Upper lobe of left lung (tissue), 6 donors: ENCODE measurements at regions not wholly inside any gene's neighbourhood (a gene's known extent, or its start where the extent isn't known, plus 50 kb on each side); places are given as distances from the start of the nearest gene placed in this dataset.

Source experiments
- ATAC-seq, 2 donors: fragments of 200-7000 bp; cut with Tn5 transposase; one replicate each; pipeline ENCODE4 v1.9.1; 2022; ENCODE audit warnings: mild to moderate bottlenecking in 2 of 2, moderate library complexity in 2 of 2; ENCODE audit not compliant: low FRiP score in 2 of 2
- DNase-seq, 2 donors: peaks; one replicate each; pipeline ENCODE4 v3.0.0-alpha.2; 2019 to 2020
- H3K27ac ChIP-seq, 4 donors: fragments of 200-600 bp; sonication (generic); one replicate each; pipeline ENCODE4 v1.5.1; 2016 to 2019
- H3K27me3 ChIP-seq, 4 donors: fragments of 200-600 bp; sonication (generic); one replicate each; pipeline ENCODE4 v1.5.1; 2017 to 2019
- H3K36me3 ChIP-seq, 4 donors: fragments of 200-600 bp; sonication (generic); one replicate each; pipeline ENCODE4 v1.5.1; 2016 to 2019
- H3K4me1 ChIP-seq, 4 donors: fragments of 200-600 bp; sonication (generic); one replicate each; pipeline ENCODE4 v1.5.1; 2018 to 2019
- H3K4me3 ChIP-seq, 4 donors: fragments of 200-600 bp; sonication (generic); one replicate each; pipeline ENCODE4 v1.5.1; 2017 to 2019; ENCODE audit warnings: mild to moderate bottlenecking in 2 of 4, moderate library complexity in 1 of 4
- H3K9me3 ChIP-seq, 4 donors: fragments of 200-600 bp; sonication (generic); one replicate each; pipeline ENCODE4 v1.5.1; 2018 to 2019
- EP300 ChIP-seq, 4 donors: sonication (generic); formaldehyde crosslinking; IDR thresholded peaks; one replicate each; pipeline ENCODE4 v1.5.1; 2017; ENCODE audit warnings: antibody characterized with exemption in 4 of 4, control low read depth in 2 of 4
- POLR2A ChIP-seq, 4 donors: fragments of 450-650 bp; IDR thresholded peaks; one replicate each; pipeline ENCODE4 v1.5.1; 2016 to 2017; ENCODE audit warnings: antibody characterized with exemption in 4 of 4, mild to moderate bottlenecking in 2 of 4
- POLR2AphosphoS5 ChIP-seq, 2 donors: sonication (generic); formaldehyde crosslinking; IDR thresholded peaks; one replicate each; pipeline ENCODE4 v1.5.1; 2017; ENCODE audit warnings: antibody characterized with exemption in 2 of 2
- WGBS, 2 donors: methylation state at CpG; one replicate each; pipeline ENCODE4 v1.1.5; 2017 to 2018; 5-methylcytosine and 5-hydroxymethylcytosine counted together
- TF ChIP-seq, protein P1 (sequence below), 6 experiments: fragments of 450-650 bp in 4 of 6; fragments of 200-600 bp in 2 of 6; sonication (generic) in 2 of 6; IDR thresholded peaks; one replicate each; pipeline ENCODE4 v1.5.1; 2016 to 2019; ENCODE audit warnings: antibody characterized with exemption in 6 of 6
- donor health status: DM: no; HTN: no; CAD: no; lungs with moderate emphysema.
- donor health status: DM: no; HTN: yes; CAD: no; lungs with severe emphysema.

DNA sequence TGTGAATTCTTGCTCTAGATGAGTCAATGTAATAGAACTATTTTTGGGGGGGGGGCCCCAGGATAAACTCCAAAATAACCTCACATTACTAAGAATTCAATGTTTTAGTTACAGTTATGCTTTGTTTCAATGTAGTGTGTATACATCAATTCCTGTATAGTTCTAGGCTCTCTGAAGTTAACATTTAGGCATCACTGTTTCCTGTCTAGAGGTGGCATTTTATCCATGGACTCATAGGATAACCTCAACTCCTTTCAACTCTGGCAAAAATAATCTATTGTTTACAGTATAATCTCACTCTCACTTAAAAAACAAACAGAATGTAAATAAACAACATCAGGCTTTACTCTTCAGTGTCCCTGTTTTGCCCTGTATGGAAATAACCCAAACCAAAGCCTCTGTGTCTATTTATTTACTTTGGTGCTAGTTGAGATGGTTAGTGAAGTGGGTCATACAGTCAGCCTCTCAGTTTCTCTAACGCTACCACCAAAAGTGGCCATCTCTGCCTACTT lies 79.3 kb upstream of the MMADHC start:
- Histone ChIP-seq H3K27ac (no peak overlapping the region), H3K36me3 (no peaks in the 10 kb centered on the region), H3K4me1 (peaks cover 0 to 3% (median 0%) of the 10 kb centered on the region in 4 donors), H3K27me3 (no peaks in the 10 kb centered on the region), H3K9me3 (no peaks in the 10 kb centered on the region), H3K4me3 (no peak overlapping the region)
- TF ChIP-seq POLR2AphosphoS5 (IDR thresholded peaks at IDR 0.05) (no peak), EP300 (IDR thresholded peaks at IDR 0.05) (no peak), POLR2A (IDR thresholded peaks at IDR 0.05) (no peak)
- TF ChIP-seq, protein P1, sequence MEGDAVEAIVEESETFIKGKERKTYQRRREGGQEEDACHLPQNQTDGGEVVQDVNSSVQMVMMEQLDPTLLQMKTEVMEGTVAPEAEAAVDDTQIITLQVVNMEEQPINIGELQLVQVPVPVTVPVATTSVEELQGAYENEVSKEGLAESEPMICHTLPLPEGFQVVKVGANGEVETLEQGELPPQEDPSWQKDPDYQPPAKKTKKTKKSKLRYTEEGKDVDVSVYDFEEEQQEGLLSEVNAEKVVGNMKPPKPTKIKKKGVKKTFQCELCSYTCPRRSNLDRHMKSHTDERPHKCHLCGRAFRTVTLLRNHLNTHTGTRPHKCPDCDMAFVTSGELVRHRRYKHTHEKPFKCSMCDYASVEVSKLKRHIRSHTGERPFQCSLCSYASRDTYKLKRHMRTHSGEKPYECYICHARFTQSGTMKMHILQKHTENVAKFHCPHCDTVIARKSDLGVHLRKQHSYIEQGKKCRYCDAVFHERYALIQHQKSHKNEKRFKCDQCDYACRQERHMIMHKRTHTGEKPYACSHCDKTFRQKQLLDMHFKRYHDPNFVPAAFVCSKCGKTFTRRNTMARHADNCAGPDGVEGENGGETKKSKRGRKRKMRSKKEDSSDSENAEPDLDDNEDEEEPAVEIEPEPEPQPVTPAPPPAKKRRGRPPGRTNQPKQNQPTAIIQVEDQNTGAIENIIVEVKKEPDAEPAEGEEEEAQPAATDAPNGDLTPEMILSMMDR (IDR thresholded peaks at IDR 0.05): no peak
- 89 to 94% methylated on average over 1 of the region's 1 CpG for WGBS, 2 donors
- ATAC-seq (no peak), DNase-seq (no peak)

DNA sequence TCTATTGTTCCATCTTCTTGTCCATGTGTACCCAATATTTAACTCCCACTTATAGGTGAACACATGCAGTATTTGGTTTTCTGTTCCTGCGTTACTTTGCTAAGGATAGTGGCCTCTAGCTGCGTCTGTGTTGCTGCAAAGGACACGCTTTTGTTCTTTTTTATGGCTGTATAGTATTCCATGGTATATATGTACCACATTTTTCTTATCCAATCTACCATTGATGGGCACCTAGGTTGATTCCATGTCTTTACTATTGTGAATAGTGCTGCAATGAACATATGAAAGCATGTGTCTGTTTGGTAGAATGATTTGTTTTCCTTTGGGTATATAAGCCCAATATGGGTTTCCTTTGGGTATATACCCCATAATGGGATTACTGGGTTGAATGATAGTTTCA lies 77.3 kb upstream of the MMADHC start:
- no peaks in the 10 kb centered on the region for H3K36me3 ChIP-seq
- WGBS, 2 donors: 94 to 97% methylated on average over 3 of the region's 3 CpGs
- peaks cover 0 to 3% (median 0%) of the 10 kb centered on the region in 4 donors for H3K4me1 ChIP-seq
- H3K9me3 ChIP-seq: no peaks in the 10 kb centered on the region
- TF ChIP-seq POLR2A (IDR thresholded peaks at IDR 0.05) (no peak), POLR2AphosphoS5 (IDR thresholded peaks at IDR 0.05) (no peak)
- H3K4me3 ChIP-seq: no peak overlapping the region
- no peak for DNase-seq
- ATAC-seq: no peak
- no peaks in the 10 kb centered on the region for H3K27me3 ChIP-seq
- H3K27ac ChIP-seq: no peak overlapping the region

GRCh38 chr2:149662556-149662955 lies 75.0 kb upstream of the MMADHC start:
- Histone ChIP-seq H3K9me3 (no peaks in the 10 kb centered on the region), H3K36me3 (no peaks in the 10 kb centered on the region), H3K4me3 (no peak overlapping the region), H3K4me1 (peaks cover 0 to 3% (median 0%) of the 10 kb centered on the region in 4 donors), H3K27ac (no peak overlapping the region), H3K27me3 (no peaks in the 10 kb centered on the region)
- DNase-seq (no peak), ATAC-seq (no peak)
- TF ChIP-seq, protein P1 (IDR thresholded peaks at IDR 0.05): no peak
- TF ChIP-seq POLR2AphosphoS5 (IDR thresholded peaks at IDR 0.05) (no peak), POLR2A (IDR thresholded peaks at IDR 0.05) (no peak)

GRCh38 chr2:149661844-149662243 lies 74.3 kb upstream of the MMADHC start:
- Histone ChIP-seq H3K4me3 (no peak overlapping the region), H3K27ac (no peak overlapping the region), H3K36me3 (no peaks in the 10 kb centered on the region), H3K27me3 (no peaks in the 10 kb centered on the region), H3K9me3 (no peaks in the 10 kb centered on the region), H3K4me1 (peaks cover 0 to 3% (median 0%) of the 10 kb centered on the region in 4 donors)
- ATAC-seq (no peak), DNase-seq (peak in 1 of 2 donors; percentile 30)
- WGBS, 2 donors: 28 to 39% methylated on average over 1 of the region's 1 CpG
- TF ChIP-seq POLR2A (IDR thresholded peaks at IDR 0.05) (no peak), POLR2AphosphoS5 (IDR thresholded peaks at IDR 0.05) (no peak), EP300 (IDR thresholded peaks at IDR 0.05) (no peak)
- TF ChIP-seq, protein P1 (IDR thresholded peaks at IDR 0.05): no peak

- Histone ChIP-seq H3K4me1 (peaks cover 0 to 3% (median 0%) of the 10 kb centered on the region in 4 donors), H3K27ac (no peak overlapping the region), H3K4me3 (no peak overlapping the region), H3K36me3 (no peaks in the 10 kb centered on the region), H3K9me3 (no peaks in the 10 kb centered on the region), H3K27me3 (no peaks in the 10 kb centered on the region)
- DNase-seq: no peak
- TF ChIP-seq POLR2A (IDR thresholded peaks at IDR 0.05) (no peak), EP300 (IDR thresholded peaks at IDR 0.05) (no peak), POLR2AphosphoS5 (IDR thresholded peaks at IDR 0.05) (no peak)
- TF ChIP-seq, protein P1 (IDR thresholded peaks at IDR 0.05): no peak
- no peak for ATAC-seq
Observed at GRCh38 chr2:149658553-149658952, 71.0 kb upstream of the MMADHC start.
